ENCODE measurements at regions not wholly inside any gene's neighbourhood (a gene's known extent, or its start where the extent isn't known, plus 50 kb on each side); places are given as distances from the start of the nearest gene placed in this dataset.
A peak's percentile ranks its signal among the peaks of the same experiment; 100 is the strongest.

- intact Hi-C loops (cut with micrococcal nuclease), result no loop called here
- H3K27ac Mint-ChIP-seq, result no peak overlapping the region
- H3K4me1 Mint-ChIP-seq, result no peaks in the 10 kb centered on the region
- no peak overlapping the region for H3K4me3 Mint-ChIP-seq
- peaks cover 21% of the 10 kb centered on the region for H3K27me3 Mint-ChIP-seq
- no peak for DNase-seq
- H3K9me3 Mint-ChIP-seq, result no peaks in the 10 kb centered on the region
- H3K36me3 Mint-ChIP-seq (ENCODE audit: low read depth), result no peaks in the 10 kb centered on the region
Measured at GRCh38 chr1:209344156-209344555, 239.4 kb upstream of the CAMK1G start.

GRCh38 chr1:209349363-209350308, 233.9 kb upstream of the CAMK1G start:
- intact Hi-C loops (cut with micrococcal nuclease), result loop anchor here (10.0 kb wide), 2 partner anchors 145 to 215 kb away; no protein-coding TSS in a partner anchor
- H3K27me3 Mint-ChIP-seq, result peaks cover 16% of the 10 kb centered on the region
- no peaks in the 10 kb centered on the region for H3K4me1 Mint-ChIP-seq
- DNase-seq, result no peak
- no peaks in the 10 kb centered on the region for H3K9me3 Mint-ChIP-seq
- no peak overlapping the region for H3K27ac Mint-ChIP-seq
- no peak overlapping the region for H3K4me3 Mint-ChIP-seq
- no peaks in the 10 kb centered on the region for H3K36me3 Mint-ChIP-seq (ENCODE audit: low read depth)

- intact Hi-C loops (cut with micrococcal nuclease), result loop anchor here (10.0 kb wide), 2 partner anchors 148 to 212 kb away; no protein-coding TSS in a partner anchor
- H3K4me3 Mint-ChIP-seq, result no peak overlapping the region
- H3K9me3 Mint-ChIP-seq, result no peaks in the 10 kb centered on the region
- no peak overlapping the region for H3K27ac Mint-ChIP-seq
- peaks cover 7% of the 10 kb centered on the region for H3K27me3 Mint-ChIP-seq
- H3K4me1 Mint-ChIP-seq, result no peaks in the 10 kb centered on the region
- no peaks in the 10 kb centered on the region for H3K36me3 Mint-ChIP-seq (ENCODE audit: low read depth)
- no peak for DNase-seq
Measured at GRCh38 chr1:209353053-209353452, 230.5 kb upstream of the CAMK1G start.

GRCh38 chr1:209354111-209354839, 229.2 kb upstream of the CAMK1G start:
- DNase-seq, result peak; percentile 85
- Mint-ChIP-seq H3K4me1 (no peaks in the 10 kb centered on the region), H3K9me3 (no peaks in the 10 kb centered on the region), H3K27me3 (peaks cover 2% of the 10 kb centered on the region), H3K36me3 (ENCODE audit: low read depth) (no peaks in the 10 kb centered on the region), H3K4me3 (no peak overlapping the region), H3K27ac (no peak overlapping the region)
- intact Hi-C loops (cut with micrococcal nuclease), result loop anchor here (10.0 kb wide), 2 partner anchors 149 to 211 kb away; no protein-coding TSS in a partner anchor

- no peaks in the 10 kb centered on the region for H3K36me3 Mint-ChIP-seq (ENCODE audit: low read depth)
- no peak overlapping the region for H3K27ac Mint-ChIP-seq
- no peaks in the 10 kb centered on the region for H3K4me1 Mint-ChIP-seq
Measured at GRCh38 chr1:209354840-209355165, 228.7 kb upstream of the CAMK1G start.

GRCh38 chr1:209355415-209355814, 228.1 kb upstream of the CAMK1G start:
- Mint-ChIP-seq H3K27me3 (peaks cover 1% of the 10 kb centered on the region), H3K9me3 (no peaks in the 10 kb centered on the region), H3K27ac (no peak overlapping the region), H3K36me3 (ENCODE audit: low read depth) (no peaks in the 10 kb centered on the region), H3K4me3 (no peak overlapping the region), H3K4me1 (no peaks in the 10 kb centered on the region)
- intact Hi-C loops (cut with micrococcal nuclease), result loop anchor here (10.0 kb wide), 2 partner anchors 151 to 209 kb away; no protein-coding TSS in a partner anchor
- no peak for DNase-seq

More at GRCh38 chr1:209354840-209355165, 228.7 kb upstream of the CAMK1G start:
- H3K9me3 Mint-ChIP-seq, result no peaks in the 10 kb centered on the region
- H3K27me3 Mint-ChIP-seq, result peaks cover under 1% of the 10 kb centered on the region
- intact Hi-C loops (cut with micrococcal nuclease), result loop anchor here (10.0 kb wide), 2 partner anchors 150 to 210 kb away; no protein-coding TSS in a partner anchor
- DNase-seq, result no peak
- no peak overlapping the region for H3K4me3 Mint-ChIP-seq

- H3K4me3 Mint-ChIP-seq, result no peak overlapping the region
- peaks cover 6% of the 10 kb centered on the region for H3K27me3 Mint-ChIP-seq
- no peak for DNase-seq
- no peaks in the 10 kb centered on the region for H3K36me3 Mint-ChIP-seq (ENCODE audit: low read depth)
- H3K4me1 Mint-ChIP-seq, result no peaks in the 10 kb centered on the region
- intact Hi-C loops (cut with micrococcal nuclease), result loop anchor here (10.0 kb wide), 2 partner anchors 152 to 208 kb away; no protein-coding TSS in a partner anchor
- no peaks in the 10 kb centered on the region for H3K9me3 Mint-ChIP-seq
- H3K27ac Mint-ChIP-seq, result no peak overlapping the region
Measured at GRCh38 chr1:209356976-209357377, 226.5 kb upstream of the CAMK1G start.

- peaks cover 11% of the 10 kb centered on the region for H3K27me3 Mint-ChIP-seq
- no peaks in the 10 kb centered on the region for H3K4me1 Mint-ChIP-seq
- no peak for DNase-seq
- H3K9me3 Mint-ChIP-seq, result no peaks in the 10 kb centered on the region
- no peak overlapping the region for H3K27ac Mint-ChIP-seq
- intact Hi-C loops (cut with micrococcal nuclease), result no loop called here
- H3K36me3 Mint-ChIP-seq (ENCODE audit: low read depth), result no peaks in the 10 kb centered on the region
- no peak overlapping the region for H3K4me3 Mint-ChIP-seq
Measured at GRCh38 chr1:209363112-209363511, 220.4 kb upstream of the CAMK1G start.

GRCh38 chr1:209364716-209365115, 218.8 kb upstream of the CAMK1G start:
- no peak for DNase-seq
- intact Hi-C loops (cut with micrococcal nuclease), result no loop called here
- H3K4me1 Mint-ChIP-seq, result no peaks in the 10 kb centered on the region
- H3K9me3 Mint-ChIP-seq, result no peaks in the 10 kb centered on the region
- H3K4me3 Mint-ChIP-seq, result no peak overlapping the region
- H3K27ac Mint-ChIP-seq, result no peak overlapping the region
- H3K27me3 Mint-ChIP-seq, result peaks cover 15% of the 10 kb centered on the region
- no peaks in the 10 kb centered on the region for H3K36me3 Mint-ChIP-seq (ENCODE audit: low read depth)

GRCh38 chr1:209367061-209367772, 216.3 kb upstream of the CAMK1G start:
- no peaks in the 10 kb centered on the region for H3K36me3 Mint-ChIP-seq (ENCODE audit: low read depth)

GRCh38 chr1:209368864-209369598, 214.5 kb upstream of the CAMK1G start:
- no peaks in the 10 kb centered on the region for H3K9me3 Mint-ChIP-seq
- H3K4me1 Mint-ChIP-seq, result no peaks in the 10 kb centered on the region
- intact Hi-C loops (cut with micrococcal nuclease), result no loop called here
- H3K36me3 Mint-ChIP-seq (ENCODE audit: low read depth), result no peaks in the 10 kb centered on the region
- no peak for DNase-seq
- H3K27ac Mint-ChIP-seq, result no peak overlapping the region
- no peak overlapping the region for H3K4me3 Mint-ChIP-seq
- peaks cover 7% of the 10 kb centered on the region for H3K27me3 Mint-ChIP-seq

More at GRCh38 chr1:209367061-209367772, 216.3 kb upstream of the CAMK1G start:
- DNase-seq, result no peak
- Mint-ChIP-seq H3K27ac (no peak overlapping the region), H3K27me3 (peaks cover 9% of the 10 kb centered on the region), H3K4me3 (no peak overlapping the region), H3K4me1 (no peaks in the 10 kb centered on the region), H3K9me3 (no peaks in the 10 kb centered on the region)
- intact Hi-C loops (cut with micrococcal nuclease), result no loop called here

- Mint-ChIP-seq H3K4me3 (no peak overlapping the region), H3K9me3 (no peaks in the 10 kb centered on the region), H3K27me3 (peaks cover 4% of the 10 kb centered on the region), H3K4me1 (no peaks in the 10 kb centered on the region), H3K36me3 (ENCODE audit: low read depth) (no peaks in the 10 kb centered on the region), H3K27ac (no peak overlapping the region)
- DNase-seq, result no peak
- intact Hi-C loops (cut with micrococcal nuclease), result no loop called here
Measured at GRCh38 chr1:209370241-209370995, 213.1 kb upstream of the CAMK1G start.

Measured in activated CD4-positive, alpha-beta T cell treated with anti-CD3 and anti-CD28 coated beads, Interleukin-2, amount 10 ng/mL, durations not matched to agents 24 days and 14 days (primary cell).